Heart left ventricle (tissue), 16 donors: ENCODE measurements at regions not wholly inside any gene's neighbourhood (a gene's known extent, or its start where the extent isn't known, plus 50 kb on each side); places are given as distances from the start of the nearest gene placed in this dataset.

Experiments
- ATAC-seq, 4 donors: fragments of 200-7000 bp; cut with Tn5 transposase; one replicate each; pipeline ENCODE4 v1.9.1; 2020 to 2022; ENCODE audit warnings: moderate library complexity in 4 of 4, mild to moderate bottlenecking in 3 of 4, moderate number of reproducible peaks in 1 of 4
- DNase-seq, 5 donors: peaks; one replicate each; pipeline ENCODE4 v3.0.0-alpha.2; 2020
- H3K27ac ChIP-seq, 12 donors: fragments of 200-600 bp; sonication (generic) in 4 of 12; one replicate each; pipeline versions ENCODE4 v1.5.0 to v1.8.0; 2016 to 2022; ENCODE audit warnings: mild to moderate bottlenecking in 2 of 12
- H3K27me3 ChIP-seq, 9 donors: fragments of 200-600 bp; sonication (generic) in 2 of 9; one replicate each; pipeline versions ENCODE4 v1.5.1 to v1.8.0; 2016 to 2022; ENCODE audit warnings: mild to moderate bottlenecking in 3 of 9
- H3K36me3 ChIP-seq, 9 donors: fragments of 200-600 bp; sonication (generic) in 2 of 9; one replicate each; pipeline versions ENCODE4 v1.5.0 to v1.8.0; 2018 to 2022; ENCODE audit warnings: mild to moderate bottlenecking in 2 of 9
- H3K4me1 ChIP-seq, 12 donors: fragments of 200-600 bp; sonication (generic) in 4 of 12; one replicate each; pipeline versions ENCODE4 v1.5.0 to v1.8.0; 2016 to 2022; ENCODE audit warnings: mild to moderate bottlenecking in 3 of 12
- H3K4me3 ChIP-seq, 12 donors: fragments of 200-600 bp; sonication (generic) in 4 of 12; one replicate each; pipeline versions ENCODE4 v1.5.0 to v1.8.0; 2017 to 2022; ENCODE audit warnings: mild to moderate bottlenecking in 9 of 12, moderate library complexity in 4 of 12
- H3K9me3 ChIP-seq, 12 donors: fragments of 200-600 bp; sonication (generic) in 4 of 12; one replicate each; pipeline versions ENCODE4 v1.5.0 to v1.8.0; 2016 to 2022; ENCODE audit warnings: mild to moderate bottlenecking in 1 of 12
- POLR2A ChIP-seq, 2 donors: fragments of 450-650 bp; IDR thresholded peaks; one replicate each; pipeline ENCODE4 v1.6.1; 2017; ENCODE audit warnings: antibody characterized with exemption in 2 of 2, mild to moderate bottlenecking in 2 of 2, moderate library complexity in 2 of 2
- WGBS, 4 donors: extraction: QIAGEN DNeasy Blood & Tissue Kit in 2 of 4; methylation state at CpG; one replicate each; pipeline versions ENCODE4 v1.1.5 to v1.1.7; 2013 to 2018; 5-methylcytosine and 5-hydroxymethylcytosine counted together
- intact Hi-C, 10 donors: fragments of 100-400 bp; cut with DNase I; formaldehyde crosslinking; loops; one replicate each; pipeline versions ENCODE4 v1.11.1 to v1.14.2; 2022
- TF ChIP-seq, protein P1 (sequence below), 12 donors: fragments of 200-600 bp; sonication (generic) in 4 of 12; IDR thresholded peaks; one replicate each; pipeline versions ENCODE4 v1.5.0 to v1.8.0; 2018 to 2022; ENCODE audit warnings: antibody characterized with exemption in 12 of 12, mild to moderate bottlenecking in 5 of 12
- donor health status: ischemic (EF 13 %, LVEDD 7.1; RV severe dilation, severe dysfunction).
- donor health status: healthy with polysubstance abuse.
- donor health status: DM: no; HTN: yes; CAD: no.
- donor health status: DM: no; HTN: no; CAD: no.
- donor health status: ischemic (EF 25% LVEDD 6.9; RV normal size, moderate dysfunction).
- donor health status: ischemic (EF 25% LVEDD 5.7; RV mildly dilated, moderate dysfunction).
- donor health status: healthy.
- donor health status: DM: yes; HTN: yes; CAD: no.
- donor health status: ischemic (EF 35%, LVEDD 5.7; RV mildly dilated, moderate dysfunction).
- donor health status: nonischemic (EF 11% LVEDD 7.7; RV severe dilation, severe dysfunction).
- donor health status: DM: yes; HTN: yes; CAD: no.
- donor health status: PGD.
- donor health status: ischemic (EF 29% LVEDD 5.4; RV normal size, mild dysfunction).
- donor health status: nonischemic (EF 23%, LVEDD 6.1; RV moderate dilation, normal function).

DNA sequence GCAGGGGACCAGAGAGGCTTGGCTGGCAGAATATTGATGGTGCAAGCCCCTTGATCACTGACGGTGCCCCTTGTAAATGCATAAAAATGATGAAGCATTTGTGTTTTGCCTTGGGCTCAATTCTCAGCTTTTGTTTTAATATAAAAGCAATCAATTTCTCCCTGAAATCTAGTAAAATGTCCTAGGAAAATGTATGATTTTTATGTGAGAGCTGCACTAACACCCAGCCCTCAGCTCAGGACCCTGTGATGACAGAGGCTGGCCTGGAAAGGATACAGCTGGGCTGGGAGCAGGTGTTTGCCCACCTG, 84.7 kb upstream of the PHACTR3 start:
- intact Hi-C loops, result no loop called here
- Histone ChIP-seq H3K27ac (no peak overlapping the region), H3K27me3 (peaks cover 7 to 76% (median 32%) of the 10 kb centered on the region in 9 donors), H3K4me3 (no peak overlapping the region), H3K36me3 (no peaks in the 10 kb centered on the region), H3K9me3 (no peaks in the 10 kb centered on the region), H3K4me1 (peaks cover 0 to 4% (median 0%) of the 10 kb centered on the region in 12 donors)
- 0 to 2% (median 0%) methylated on average over 1 of the region's 1 CpG for WGBS, 4 donors
- TF ChIP-seq, protein P1, sequence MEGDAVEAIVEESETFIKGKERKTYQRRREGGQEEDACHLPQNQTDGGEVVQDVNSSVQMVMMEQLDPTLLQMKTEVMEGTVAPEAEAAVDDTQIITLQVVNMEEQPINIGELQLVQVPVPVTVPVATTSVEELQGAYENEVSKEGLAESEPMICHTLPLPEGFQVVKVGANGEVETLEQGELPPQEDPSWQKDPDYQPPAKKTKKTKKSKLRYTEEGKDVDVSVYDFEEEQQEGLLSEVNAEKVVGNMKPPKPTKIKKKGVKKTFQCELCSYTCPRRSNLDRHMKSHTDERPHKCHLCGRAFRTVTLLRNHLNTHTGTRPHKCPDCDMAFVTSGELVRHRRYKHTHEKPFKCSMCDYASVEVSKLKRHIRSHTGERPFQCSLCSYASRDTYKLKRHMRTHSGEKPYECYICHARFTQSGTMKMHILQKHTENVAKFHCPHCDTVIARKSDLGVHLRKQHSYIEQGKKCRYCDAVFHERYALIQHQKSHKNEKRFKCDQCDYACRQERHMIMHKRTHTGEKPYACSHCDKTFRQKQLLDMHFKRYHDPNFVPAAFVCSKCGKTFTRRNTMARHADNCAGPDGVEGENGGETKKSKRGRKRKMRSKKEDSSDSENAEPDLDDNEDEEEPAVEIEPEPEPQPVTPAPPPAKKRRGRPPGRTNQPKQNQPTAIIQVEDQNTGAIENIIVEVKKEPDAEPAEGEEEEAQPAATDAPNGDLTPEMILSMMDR (IDR thresholded peaks at IDR 0.05), result peak in 2 of 12 donors; percentile 1 to 3
- no peak for TF ChIP-seq POLR2A (IDR thresholded peaks at IDR 0.05)
- no peak for ATAC-seq
- no peak for DNase-seq

DNA sequence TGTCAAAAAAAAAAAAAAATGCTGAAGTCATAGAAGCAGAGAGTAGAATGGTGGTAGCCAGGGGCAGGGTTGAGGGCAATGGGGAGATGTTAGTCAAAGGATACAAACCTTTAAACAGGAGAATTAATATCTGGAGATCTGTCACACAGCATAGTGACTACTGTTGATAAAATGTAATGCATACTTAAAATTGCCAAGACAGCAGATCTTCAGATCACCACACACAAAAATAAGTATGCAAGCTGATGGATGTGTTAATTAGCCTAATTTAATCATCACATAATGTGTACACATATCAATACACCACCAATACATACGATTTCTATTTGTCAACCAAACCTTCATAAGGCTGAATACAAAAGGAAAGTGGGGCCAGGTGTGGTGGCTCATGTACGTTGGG, 83.5 kb upstream of the PHACTR3 start:
- intact Hi-C loops, result no loop called here
- TF ChIP-seq POLR2A (IDR thresholded peaks at IDR 0.05), result no peak
- TF ChIP-seq, protein P1 (IDR thresholded peaks at IDR 0.05), result no peak
- H3K36me3 ChIP-seq, result no peaks in the 10 kb centered on the region
- H3K4me1 ChIP-seq, result peaks cover 0 to 7% (median 0%) of the 10 kb centered on the region in 12 donors
- no peak for DNase-seq
- H3K4me3 ChIP-seq, result no peak overlapping the region
- no peak for ATAC-seq
- H3K27ac ChIP-seq, result no peak overlapping the region
- 62 to 82% (median 69%) methylated on average over 2 of the region's 2 CpGs for WGBS, 4 donors
- peaks cover 0 to 74% (median 29%) of the 10 kb centered on the region in 9 donors for H3K27me3 ChIP-seq
- no peaks in the 10 kb centered on the region for H3K9me3 ChIP-seq

DNA sequence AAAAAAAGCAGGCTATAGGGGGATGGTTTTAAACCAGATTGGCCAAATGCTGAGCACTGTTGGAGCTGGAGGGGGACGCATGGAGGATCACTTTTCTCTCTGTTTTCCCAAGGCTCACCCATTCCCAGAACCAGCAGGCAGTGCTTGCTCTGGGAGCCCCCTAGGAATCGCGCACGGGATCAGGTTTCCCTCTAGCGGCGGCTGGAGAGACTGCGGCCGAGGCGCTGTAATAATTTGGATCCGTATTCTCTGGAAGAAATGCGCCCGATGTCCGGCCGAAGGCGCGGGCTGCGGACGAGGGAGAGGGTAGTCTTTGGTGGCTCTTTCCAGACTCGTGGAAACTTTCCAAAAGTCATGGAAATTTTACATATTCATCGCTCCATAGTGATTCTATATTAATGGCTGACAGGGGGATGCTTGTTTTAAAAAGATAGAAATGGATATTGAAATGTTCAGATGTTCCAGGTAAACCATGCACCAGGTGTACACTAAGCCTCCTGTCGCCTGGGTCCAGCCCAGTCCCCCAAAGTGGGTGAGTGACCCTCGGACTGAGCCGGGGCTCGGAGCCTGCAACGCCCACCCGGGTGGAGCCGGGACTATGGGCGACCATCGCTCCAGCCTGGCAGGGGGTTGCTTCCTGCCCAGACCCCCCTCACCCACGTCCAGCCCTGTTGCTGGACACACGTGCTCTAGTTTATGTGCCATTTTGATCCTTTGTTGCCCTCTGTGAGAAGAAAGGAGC, 78.7 kb upstream of the PHACTR3 start:
- Histone ChIP-seq H3K4me1 (peaks cover 0 to 9% (median 0%) of the 10 kb centered on the region in 12 donors), H3K9me3 (no peaks in the 10 kb centered on the region), H3K27me3 (peaks cover 0 to 79% (median 27%) of the 10 kb centered on the region in 9 donors), H3K36me3 (no peaks in the 10 kb centered on the region), H3K4me3 (no peak overlapping the region), H3K27ac (no peak overlapping the region)
- intact Hi-C loops, result no loop called here
- TF ChIP-seq, protein P1 (IDR thresholded peaks at IDR 0.05), result peak; percentile 66 to 92 (median 80)
- TF ChIP-seq POLR2A (IDR thresholded peaks at IDR 0.05), result no peak
- peak; percentile 32 to 70 (median 53) for DNase-seq
- 9 to 17% (median 15%) methylated on average over 24 to 31 of the region's 31 CpGs for WGBS, 4 donors
- ATAC-seq, result peak in 3 of 4 donors; percentile 71 to 89 (median 75)

DNA sequence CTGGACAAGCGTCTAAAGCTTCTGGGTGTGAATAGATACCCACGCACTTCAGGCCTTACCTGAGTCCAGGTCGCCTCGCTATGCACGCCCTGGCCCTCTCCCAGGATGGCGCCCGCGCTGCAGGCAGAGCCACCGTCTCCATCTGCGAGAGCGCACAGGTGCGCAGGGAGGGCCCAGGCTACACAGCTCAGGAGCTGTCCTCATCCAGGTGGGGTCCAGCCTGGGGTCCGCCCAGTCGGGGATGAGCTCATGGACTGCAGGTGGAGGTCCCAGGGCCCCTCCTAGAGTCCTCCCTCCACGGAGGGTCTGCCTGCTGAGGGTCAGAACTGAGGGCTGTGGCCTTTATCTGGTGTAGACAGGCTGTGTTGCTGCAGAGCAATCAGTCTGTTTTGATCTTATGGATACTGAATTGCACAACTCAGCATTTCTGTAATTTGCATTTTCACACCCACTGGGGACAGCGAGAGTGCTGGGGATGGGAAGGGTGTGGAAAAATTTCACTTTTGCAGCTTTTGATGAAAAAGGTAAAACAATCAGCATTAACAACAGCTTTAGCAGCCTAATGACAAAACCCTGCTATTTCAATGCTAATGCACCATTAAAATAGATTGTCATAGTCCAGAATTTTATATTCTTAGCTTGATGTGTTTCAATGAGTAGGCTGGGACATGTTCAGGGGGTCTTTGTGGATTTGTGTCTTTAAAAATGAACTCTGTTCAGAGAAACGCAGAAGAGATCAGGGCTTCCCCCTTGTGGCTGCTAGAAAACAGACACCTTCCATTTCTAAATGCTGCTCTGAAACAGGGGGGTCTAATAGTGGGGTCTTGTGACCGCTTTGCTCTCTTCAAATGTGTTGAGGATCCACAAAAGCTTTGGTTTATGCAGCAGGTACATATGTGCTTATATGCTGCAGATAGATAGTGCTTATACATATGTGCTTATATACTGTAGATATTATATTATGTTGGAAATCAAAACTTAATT, 77.8 kb upstream of the PHACTR3 start:
- no peak for TF ChIP-seq POLR2A (IDR thresholded peaks at IDR 0.05)
- TF ChIP-seq, protein P1 (IDR thresholded peaks at IDR 0.05), result peak in 4 of 12 donors; percentile 9 to 16 (median 14)
- H3K36me3 ChIP-seq, result no peaks in the 10 kb centered on the region
- H3K27ac ChIP-seq, result no peak overlapping the region
- ATAC-seq (peak in 2 of 4 donors; percentile 34 to 45), DNase-seq (no peak)
- intact Hi-C loops, result no loop called here
- H3K4me1 ChIP-seq, result peaks cover 0 to 9% (median 0%) of the 10 kb centered on the region in 12 donors
- peaks cover 0 to 74% (median 27%) of the 10 kb centered on the region in 9 donors for H3K27me3 ChIP-seq
- WGBS, 4 donors, result 40 to 63% (median 50%) methylated on average over 16 to 18 of the region's 18 CpGs
- no peaks in the 10 kb centered on the region for H3K9me3 ChIP-seq
- no peak overlapping the region for H3K4me3 ChIP-seq
